H1 (cell line): ENCODE measurements at regions not wholly inside any gene's neighbourhood (a gene's known extent, or its start where the extent isn't known, plus 50 kb on each side); places are given as distances from the start of the nearest gene placed in this dataset.

Experiments
- ATF3 ChIP-seq: IDR thresholded peaks from 2 replicates; pipeline ENCODE4 v1.6.1; 2011; ENCODE audit warnings: low read depth, mild to moderate bottlenecking, low read length; ENCODE audit not compliant: insufficient read depth
- BCL11A ChIP-seq, 2 experiments: IDR thresholded peaks; one replicate each; pipeline ENCODE4 v1.6.1; 2011; ENCODE audit warnings: low read depth in 2 of 2, low read length in 2 of 2, mild to moderate bottlenecking in 2 of 2
- BRCA1 ChIP-seq: IDR thresholded peaks from 2 replicates; pipeline ENCODE4 v1.6.1; 2012; ENCODE audit warnings: low read depth, low read length, improper control_type of control experiment
- CHD7 ChIP-seq: fragments of 300-600 bp; sonication (generic); IDR thresholded peaks from 2 replicates; pipeline ENCODE4 v1.7.1; 2012; ENCODE audit warnings: low read length, moderate library complexity, mild to moderate bottlenecking, inconsistent platforms; ENCODE audit not compliant: insufficient replicate concordance
- EGR1 ChIP-seq: IDR thresholded peaks from 2 replicates; pipeline ENCODE4 v1.6.1; 2011; ENCODE audit warnings: low read depth, low read length, borderline replicate concordance
- NRF1 ChIP-seq: IDR thresholded peaks from 2 replicates; pipeline ENCODE4 v1.6.1; 2011; ENCODE audit warnings: mild to moderate bottlenecking, low read depth, low read length, improper control_type of control experiment
- RAD21 ChIP-seq, 2 experiments: IDR thresholded peaks in 1 of 2; conservative IDR thresholded peaks in 1 of 2; 2 replicates each; pipeline ENCODE4 v1.6.1; 2011; ENCODE audit warnings: low read depth in 2 of 2, low read length in 2 of 2, improper control_type of control experiment in 1 of 2, inconsistent platforms in 1 of 2, mild to moderate bottlenecking in 1 of 2, moderate library complexity in 1 of 2
- SIRT6 ChIP-seq: IDR thresholded peaks from one replicate; pipeline ENCODE4 v1.7.1; 2012; ENCODE audit warnings: low read length, inconsistent platforms
- TAF1 ChIP-seq: IDR thresholded peaks from 2 replicates; pipeline ENCODE4 v1.6.1; 2011; ENCODE audit warnings: mild to moderate bottlenecking, low read depth, low read length
- TAF7 ChIP-seq: optimal IDR thresholded peaks from 2 replicates; pipeline ENCODE3; 2011; ENCODE audit warnings: low read depth, mild to moderate bottlenecking, inconsistent platforms, low read length, moderate library complexity, borderline replicate concordance
- YY1 ChIP-seq: IDR thresholded peaks from 2 replicates; pipeline ENCODE4 v1.6.1; 2011; ENCODE audit warnings: low read depth, mild to moderate bottlenecking, low read length
- ZNF274 ChIP-seq: IDR thresholded peaks from 2 replicates; pipeline ENCODE4 v1.7.0; 2012; ENCODE audit warnings: low read length, borderline replicate concordance; ENCODE audit errors: extremely low read depth

- TF ChIP-seq CHD7 (no peak), BCL11A (IDR thresholded peaks at IDR 0.05; ENCODE audit: low read depth in 2 of 2, low read length in 2 of 2) (no peak), BRCA1 (no peak), TAF1 (no peak), ZNF274 (no peak), YY1 (no peak), ATF3 (no peak), SIRT6 (no peak), TAF7 (no peak), NRF1 (no peak), RAD21 (IDR thresholded peaks at IDR 0.05 in 1 of 2, conservative IDR thresholded peaks at IDR 0.05 in 1 of 2; ENCODE audit: low read depth in 2 of 2, low read length in 2 of 2) (no peak), EGR1 (no peak)
These were observed 591.4 kb downstream of the ADCYAP1 start (continued) for GRCh38 chr18:1496096-1496495.
